B cell (primary cell): ENCODE measurements at regions not wholly inside any gene's neighbourhood (a gene's known extent, or its start where the extent isn't known, plus 50 kb on each side); places are given as distances from the start of the nearest gene placed in this dataset.

Experiments
- ATAC-seq: fragments of 200-7000 bp; cut with Tn5 transposase; one replicate; pipeline ENCODE4 v1.10.0; 2021; ENCODE audit warnings: low read depth, mild to moderate bottlenecking, moderate number of reproducible peaks, moderate library complexity
- CTCF ChIA-PET: fragments of 350-600 bp; sonication (Branson Sonifier 250); formaldehyde crosslinking; loops from one replicate; lab custom pipeline; 2021; ENCODE audit warnings: antibody characterized with exemption, inconsistent platforms; lab: Charles Lee
- POLR2A ChIA-PET: fragments of 350-600 bp; sonication (Branson Sonifier 250); formaldehyde crosslinking; loops from one replicate; lab custom pipeline; 2021; ENCODE audit warnings: antibody characterized with exemption; lab: Charles Lee
- DNase-seq: peaks from one replicate; pipeline ENCODE4 v3.0.0; 2013
- H2AFZ ChIP-seq: 2 replicates; pipeline ENCODE4 v1.6.1; 2012; ENCODE audit warnings: mild to moderate bottlenecking, low read depth, low read length; ENCODE audit not compliant: insufficient read depth, poor library complexity, severe bottlenecking
- H3K27ac ChIP-seq, 2 donors: 1 replicate in 1 of 2; 2 replicates in 1 of 2; pipeline ENCODE4 v1.5.1; 2012 to 2013; ENCODE audit warnings: low read length in 2 of 2, mild to moderate bottlenecking in 2 of 2, moderate library complexity in 1 of 2
- H3K27me3 ChIP-seq, 4 experiments: fragments of 200-600 bp in 1 of 4; sonication (generic) in 1 of 4; replicated peaks in 1 of 4; 1 replicate in 2 of 4; 2 replicates in 2 of 4; pipeline versions ENCODE4 v1.6.1 to v1.7.0; 2013 to 2016; ENCODE audit warnings: low read length in 3 of 4, mild to moderate bottlenecking in 2 of 4, mixed read lengths in 1 of 4, moderate library complexity in 1 of 4; ENCODE audit not compliant: insufficient read depth in 4 of 4, control insufficient read depth in 3 of 4; ENCODE audit errors: control extremely low read depth in 1 of 4
- H3K36me3 ChIP-seq, 2 experiments: replicated peaks in 1 of 2; 1 replicate in 1 of 2; 2 replicates in 1 of 2; pipeline versions ENCODE4 v1.6.1 to v1.7.1; 2013; ENCODE audit warnings: low read length in 1 of 2; ENCODE audit not compliant: insufficient read depth in 2 of 2, control insufficient read depth in 1 of 2; ENCODE audit errors: control extremely low read depth in 1 of 2, extremely low read depth in 1 of 2
- H3K4me1 ChIP-seq, 2 donors: fragments of 200-600 bp in 1 of 2; sonication (generic) in 1 of 2; 1 replicate in 1 of 2; 2 replicates in 1 of 2; pipeline versions ENCODE4 v1.5.1 to v1.6.1; 2013 to 2017; ENCODE audit warnings: low read length in 2 of 2; ENCODE audit not compliant: control insufficient read depth in 2 of 2, insufficient read depth in 2 of 2
- H3K4me2 ChIP-seq: replicated peaks from 2 replicates; pipeline ENCODE3; 2012; ENCODE audit warnings: mild to moderate bottlenecking, low read depth, low read length; ENCODE audit not compliant: poor library complexity, severe bottlenecking
- H3K4me3 ChIP-seq, 5 experiments: fragments of 200-600 bp in 1 of 5; sonication (generic) in 1 of 5; 1 replicate in 3 of 5; 2 replicates in 2 of 5; pipeline versions ENCODE4 v1.5.1 to v1.7.0; 2011 to 2016; ENCODE audit warnings: low read length in 4 of 5, mild to moderate bottlenecking in 4 of 5, low read depth in 2 of 5, control low read depth in 1 of 5, moderate library complexity in 1 of 5; ENCODE audit not compliant: insufficient read depth in 1 of 5; ENCODE audit errors: control extremely low read depth in 1 of 5, extremely low read depth in 1 of 5
- H3K79me2 ChIP-seq: fragments of 200-600 bp; sonication (generic); one replicate; pipeline ENCODE4 v1.6.0; 2016; ENCODE audit warnings: low read length; ENCODE audit not compliant: control insufficient read depth, insufficient read depth
- H3K9ac ChIP-seq: fragments of 200-600 bp; sonication (generic); 2 replicates; pipeline ENCODE4 v1.6.1; 2017; ENCODE audit warnings: mild to moderate bottlenecking, low read length, moderate library complexity
- H3K9me3 ChIP-seq, 3 donors: one replicate each; pipeline versions ENCODE4 v1.6.1 to v1.7.1; 2013; ENCODE audit warnings: low read length in 2 of 3; ENCODE audit not compliant: control insufficient read depth in 2 of 3, insufficient read depth in 1 of 3; ENCODE audit errors: control extremely low read depth in 1 of 3
- H4K20me1 ChIP-seq: 2 replicates; pipeline ENCODE4 v1.6.0; 2012; ENCODE audit warnings: mild to moderate bottlenecking, low read length; ENCODE audit not compliant: insufficient read depth, control insufficient read depth, poor library complexity, severe bottlenecking
- H3K27ac Mint-ChIP-seq: one replicate; pipeline ENCODE4 v1.8.0; 2021; ENCODE audit warnings: mixed read lengths
- H3K27me3 Mint-ChIP-seq: one replicate; pipeline ENCODE4 v1.8.0; 2021; ENCODE audit warnings: mixed read lengths
- H3K4me1 Mint-ChIP-seq: one replicate; pipeline ENCODE4 v1.8.0; 2021; ENCODE audit warnings: mixed read lengths
- H3K4me3 Mint-ChIP-seq: one replicate; pipeline ENCODE4 v1.8.0; 2021; ENCODE audit warnings: mixed read lengths
- H3K9me3 Mint-ChIP-seq: one replicate; pipeline ENCODE4 v1.8.0; 2022; ENCODE audit warnings: mixed read lengths; ENCODE audit not compliant: insufficient read depth
- EZH2 ChIP-seq: IDR thresholded peaks from 2 replicates; pipeline ENCODE4 v1.6.1; 2012; ENCODE audit warnings: borderline replicate concordance, low read depth, mild to moderate bottlenecking, moderate library complexity, low read length; ENCODE audit not compliant: insufficient read depth, poor library complexity, severe bottlenecking
- WGBS: methylation state at CpG from one replicate; pipeline ENCODE4 v1.1.5; 2013; ENCODE audit warnings: missing lambda C conversion rate; ENCODE audit not compliant: insufficient coverage; 5-methylcytosine and 5-hydroxymethylcytosine counted together
- intact Hi-C: fragments of 100-400 bp; cut with micrococcal nuclease; formaldehyde crosslinking; loops from one replicate; pipeline ENCODE4 v1.10.0; 2022
- TF ChIP-seq, protein P1 (sequence below): fragments of 200-600 bp; IDR thresholded peaks from one replicate; pipeline ENCODE4 v1.8.0; 2022; ENCODE audit warnings: antibody characterized with exemption, mild to moderate bottlenecking

DNA sequence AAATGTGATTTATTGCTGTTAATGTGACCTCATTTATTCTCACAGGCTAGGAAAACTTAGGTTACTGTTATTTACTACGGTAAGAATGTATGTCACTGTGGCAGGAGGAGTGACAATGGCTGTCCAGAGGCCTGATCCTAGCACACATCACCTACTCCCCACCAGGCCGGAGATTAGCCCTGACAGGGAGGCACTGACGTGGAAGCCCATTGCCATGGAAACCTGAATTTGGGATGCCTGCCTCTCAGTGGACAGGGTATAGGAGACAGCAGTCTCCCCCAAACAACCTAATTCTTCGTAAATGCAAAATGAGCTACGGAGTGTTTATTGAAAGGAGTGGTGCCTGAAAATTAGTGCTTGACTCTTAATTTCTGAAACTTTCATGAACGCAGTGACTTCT is 87.6 kb upstream of the SMARCA2 start:
- H3K27me3 Mint-ChIP-seq: no peaks in the 10 kb centered on the region
- Histone ChIP-seq H3K27ac (no peak overlapping the region), H3K4me3 (no peak overlapping the region), H3K4me1 (no peaks in the 10 kb centered on the region), H2AFZ (no peak overlapping the region), H3K4me2 (no peak overlapping the region), H3K9me3 (no peaks in the 10 kb centered on the region), H3K9ac (no peak overlapping the region), H3K36me3 (no peaks in the 10 kb centered on the region), H4K20me1 (no peaks in the 10 kb centered on the region), H3K27me3 (no peaks in the 10 kb centered on the region), H3K79me2 (no peaks in the 10 kb centered on the region)
- H3K9me3 Mint-ChIP-seq: no peaks in the 10 kb centered on the region
- ChIA-PET CTCF (no interaction called here), POLR2A (no interaction called here)
- H3K4me3 Mint-ChIP-seq: no peak overlapping the region
- TF ChIP-seq EZH2: no peak
- TF ChIP-seq, protein P1, sequence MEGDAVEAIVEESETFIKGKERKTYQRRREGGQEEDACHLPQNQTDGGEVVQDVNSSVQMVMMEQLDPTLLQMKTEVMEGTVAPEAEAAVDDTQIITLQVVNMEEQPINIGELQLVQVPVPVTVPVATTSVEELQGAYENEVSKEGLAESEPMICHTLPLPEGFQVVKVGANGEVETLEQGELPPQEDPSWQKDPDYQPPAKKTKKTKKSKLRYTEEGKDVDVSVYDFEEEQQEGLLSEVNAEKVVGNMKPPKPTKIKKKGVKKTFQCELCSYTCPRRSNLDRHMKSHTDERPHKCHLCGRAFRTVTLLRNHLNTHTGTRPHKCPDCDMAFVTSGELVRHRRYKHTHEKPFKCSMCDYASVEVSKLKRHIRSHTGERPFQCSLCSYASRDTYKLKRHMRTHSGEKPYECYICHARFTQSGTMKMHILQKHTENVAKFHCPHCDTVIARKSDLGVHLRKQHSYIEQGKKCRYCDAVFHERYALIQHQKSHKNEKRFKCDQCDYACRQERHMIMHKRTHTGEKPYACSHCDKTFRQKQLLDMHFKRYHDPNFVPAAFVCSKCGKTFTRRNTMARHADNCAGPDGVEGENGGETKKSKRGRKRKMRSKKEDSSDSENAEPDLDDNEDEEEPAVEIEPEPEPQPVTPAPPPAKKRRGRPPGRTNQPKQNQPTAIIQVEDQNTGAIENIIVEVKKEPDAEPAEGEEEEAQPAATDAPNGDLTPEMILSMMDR: no peak
- H3K27ac Mint-ChIP-seq: no peak overlapping the region
- peaks cover 11% of the 10 kb centered on the region for H3K4me1 Mint-ChIP-seq
- DNase-seq: no peak
- 100% methylated on average over 3 of the region's 6 CpGs for WGBS
- no peak for ATAC-seq
- intact Hi-C loops: no loop called here

DNA sequence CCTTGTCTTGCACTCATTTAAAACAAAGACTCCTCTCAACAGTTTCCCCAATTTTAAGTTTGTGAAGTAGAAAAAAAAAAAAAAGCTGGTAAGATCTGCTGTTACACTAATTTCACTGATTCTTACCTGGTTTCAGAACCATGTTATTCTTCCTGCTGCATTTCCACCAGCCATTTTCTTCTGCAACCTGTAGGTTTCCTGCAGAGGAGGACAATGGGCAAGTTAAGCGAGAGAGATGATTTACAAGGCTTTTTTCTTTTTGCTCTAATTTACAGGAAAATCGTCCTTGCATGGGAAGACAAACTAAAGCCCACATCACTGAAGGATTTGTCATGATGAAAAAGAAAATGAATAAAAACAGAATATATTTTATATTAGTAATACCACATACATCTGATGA is 86.0 kb upstream of the SMARCA2 start:
- Histone ChIP-seq H3K79me2 (no peaks in the 10 kb centered on the region), H4K20me1 (no peaks in the 10 kb centered on the region), H3K4me2 (no peak overlapping the region), H3K4me3 (no peak overlapping the region), H3K27ac (no peak overlapping the region), H2AFZ (no peak overlapping the region), H3K9ac (no peak overlapping the region), H3K36me3 (no peaks in the 10 kb centered on the region), H3K4me1 (no peaks in the 10 kb centered on the region), H3K27me3 (no peaks in the 10 kb centered on the region), H3K9me3 (no peaks in the 10 kb centered on the region)
- intact Hi-C loops: no loop called here
- Mint-ChIP-seq H3K4me3 (no peak overlapping the region), H3K9me3 (no peaks in the 10 kb centered on the region), H3K27ac (no peak overlapping the region), H3K27me3 (no peaks in the 10 kb centered on the region), H3K4me1 (peaks cover 11% of the 10 kb centered on the region)
- no CpG with 5 or more reads among the region's 2 CpGs for WGBS
- ChIA-PET CTCF (no interaction called here), POLR2A (no interaction called here)
- DNase-seq: no peak
- no peak for ATAC-seq
- TF ChIP-seq, protein P1: no peak
- TF ChIP-seq EZH2: no peak
